Pons (tissue), 1 donor: ENCODE measurements at regions not wholly inside any gene's neighbourhood (a gene's known extent, or its start where the extent isn't known, plus 50 kb on each side); places are given as distances from the start of the nearest gene placed in this dataset.

Experiments used
- DNase-seq: peaks from one replicate; pipeline ENCODE4 v3.0.0-alpha.2; 2016; ENCODE audit warnings: low spot score

DNA sequence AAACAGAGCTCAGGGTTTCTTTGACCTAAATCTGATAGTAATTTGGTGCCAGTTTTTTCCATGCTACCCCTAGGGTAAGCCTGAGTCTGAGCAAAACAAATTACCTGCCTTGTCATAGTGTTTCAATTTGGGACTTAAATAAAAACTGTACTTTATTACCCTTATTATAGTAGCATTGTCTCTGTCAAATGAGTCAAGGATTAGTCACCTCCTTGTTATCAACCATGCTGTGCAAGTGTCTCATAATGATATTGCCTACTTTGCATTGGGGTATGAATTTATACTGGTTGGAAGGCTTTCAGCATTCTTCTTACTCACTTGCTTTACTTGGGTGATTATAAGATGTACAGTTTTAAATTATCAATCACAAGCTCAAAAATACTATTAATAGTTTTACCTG lies 380.0 kb downstream of the LRFN5 start:
- DNase-seq: no peak

DNA sequence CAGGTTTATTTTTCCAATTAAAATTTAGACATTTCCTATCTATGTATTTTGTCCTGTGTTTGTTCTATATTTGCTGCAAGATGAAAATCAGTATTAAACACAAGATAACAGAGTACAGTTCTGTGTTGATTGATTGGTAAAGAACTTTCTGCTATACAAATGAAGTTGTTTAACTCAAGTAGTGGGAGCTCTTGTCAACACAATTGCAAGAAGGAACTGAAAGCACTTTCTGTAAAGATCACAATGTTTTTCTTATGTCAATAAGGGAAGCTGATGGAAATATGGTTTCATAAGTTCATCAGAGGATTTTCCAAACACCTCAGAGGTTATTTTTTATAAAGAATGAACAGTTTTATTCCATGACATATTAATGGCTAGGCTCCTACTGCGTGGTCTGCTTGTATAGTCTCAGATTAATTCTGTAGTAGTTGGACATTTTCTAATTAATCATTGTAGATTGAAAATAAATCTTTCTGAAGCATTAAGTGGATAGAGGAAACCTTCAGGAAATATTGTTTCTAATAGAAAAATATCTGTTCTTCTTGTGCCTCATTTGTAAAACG lies 379.5 kb downstream of the LRFN5 start:
- no peak for DNase-seq

DNA sequence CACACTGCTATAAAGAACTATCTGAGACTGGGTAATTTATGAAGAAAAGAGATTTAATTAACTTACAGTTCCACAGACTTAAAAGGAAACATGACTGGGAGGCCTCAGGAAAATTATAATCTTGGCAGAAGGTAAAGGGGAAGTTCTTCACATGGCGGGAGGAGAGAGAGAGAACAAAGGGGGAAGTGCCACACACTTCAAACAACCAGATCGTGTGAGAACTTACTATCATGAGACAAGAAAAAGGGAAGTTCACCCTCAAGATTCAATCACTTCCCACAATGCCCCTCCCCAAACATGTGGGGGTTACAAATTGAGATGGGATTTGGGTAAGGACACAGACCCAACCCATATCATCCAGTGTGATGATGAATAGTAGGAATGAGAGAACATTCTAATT lies 366.5 kb downstream of the LRFN5 start:
- DNase-seq: no peak

DNA sequence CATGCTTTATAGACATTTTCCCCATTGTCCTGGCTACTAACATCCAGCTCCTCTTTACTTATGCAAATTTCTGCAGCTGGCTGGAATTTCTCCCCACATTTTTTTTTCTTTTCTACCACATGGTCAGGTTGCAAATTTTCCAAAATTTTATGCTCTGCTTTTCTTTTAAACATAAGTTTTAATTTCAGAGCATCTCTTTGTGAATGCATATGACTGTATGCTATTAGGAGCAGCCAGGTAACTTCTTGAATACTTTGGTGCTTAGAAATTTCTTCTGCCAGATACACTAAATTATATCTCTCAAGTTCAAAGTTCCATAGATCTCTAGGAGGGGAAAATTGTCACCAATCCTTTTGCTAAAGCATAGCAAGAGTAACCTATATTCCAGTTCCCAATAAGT lies 365.9 kb downstream of the LRFN5 start:
- DNase-seq: no peak

DNA sequence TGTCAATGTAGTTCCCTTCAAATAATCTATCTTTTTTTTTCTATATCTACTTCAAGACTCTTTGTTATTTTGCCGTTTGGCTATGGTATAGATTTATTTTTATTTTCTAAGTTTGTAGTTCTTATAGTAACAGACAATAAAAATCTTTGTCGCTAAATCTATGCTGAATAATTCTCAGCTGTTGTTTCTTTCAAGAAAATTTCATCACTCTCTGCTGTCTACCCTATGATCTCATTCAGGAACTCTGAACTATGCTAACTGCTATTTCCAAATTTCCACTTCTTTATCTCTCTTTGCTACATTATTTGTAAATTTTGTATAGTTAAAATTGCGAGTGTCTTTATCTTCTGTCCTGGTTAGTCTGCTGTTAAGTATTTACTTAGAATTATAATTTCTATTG lies 353.6 kb downstream of the LRFN5 start:
- DNase-seq: no peak

DNA sequence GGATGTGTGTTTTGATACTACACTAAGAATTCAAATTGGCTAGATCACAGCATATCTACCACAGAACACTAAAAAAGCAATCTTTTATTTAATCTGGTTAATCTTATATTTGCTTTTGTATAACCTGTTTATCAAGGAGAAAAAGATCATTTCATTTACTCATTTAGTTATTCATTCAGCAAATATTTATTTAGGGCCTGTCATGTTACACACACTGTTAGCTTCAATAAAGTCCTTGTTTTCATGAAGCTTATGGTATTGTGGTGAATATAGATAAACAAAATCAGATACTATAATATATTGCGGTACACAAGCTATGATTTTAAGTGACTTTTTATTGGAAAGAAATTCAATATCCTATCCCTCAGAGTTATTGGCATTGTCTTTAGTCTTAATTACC lies 350.8 kb downstream of the LRFN5 start:
- DNase-seq: no peak
